Sigmoid colon (tissue), 4 donors: ENCODE measurements at regions not wholly inside any gene's neighbourhood (a gene's known extent, or its start where the extent isn't known, plus 50 kb on each side); places are given as distances from the start of the nearest gene placed in this dataset.

Experiments used
- EP300 ChIP-seq, 4 donors: sonication (generic); formaldehyde crosslinking; IDR thresholded peaks; one replicate each; pipeline ENCODE4 v1.6.1; 2017; ENCODE audit warnings: antibody characterized with exemption in 4 of 4
- POLR2A ChIP-seq, 2 donors: fragments of 450-650 bp; IDR thresholded peaks; one replicate each; pipeline ENCODE4 v1.6.1; 2016; ENCODE audit warnings: antibody characterized with exemption in 2 of 2, mild to moderate bottlenecking in 2 of 2, moderate library complexity in 2 of 2
- POLR2AphosphoS5 ChIP-seq, 4 donors: sonication (generic); formaldehyde crosslinking; IDR thresholded peaks; one replicate each; pipeline ENCODE4 v1.6.1; 2017; ENCODE audit warnings: antibody characterized with exemption in 4 of 4
- TF ChIP-seq, protein P1 (sequence below), 4 experiments: fragments of 450-650 bp in 3 of 4; fragments of 200-600 bp in 1 of 4; IDR thresholded peaks; one replicate each; pipeline ENCODE4 v1.5.1; 2016 to 2019; ENCODE audit warnings: antibody characterized with exemption in 4 of 4, mild to moderate bottlenecking in 3 of 4, moderate library complexity in 2 of 4

DNA sequence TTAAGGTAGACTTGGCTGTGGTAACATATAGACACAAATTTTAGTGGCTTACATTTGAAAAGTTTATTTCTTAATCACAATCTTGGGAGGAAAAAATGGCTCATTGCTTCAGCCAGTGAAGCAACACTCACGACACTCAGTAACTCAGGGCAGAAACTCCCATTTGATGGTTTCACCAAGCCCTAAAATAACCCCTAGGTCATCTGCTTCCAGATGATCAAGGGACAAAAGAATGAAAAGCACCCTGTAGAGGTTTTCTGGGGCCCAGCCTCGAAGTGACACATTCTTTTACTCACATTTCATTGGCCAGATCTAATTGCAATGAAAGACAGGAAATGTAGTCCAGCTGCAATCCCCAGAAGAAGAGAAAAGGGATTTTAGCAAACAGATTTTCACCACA lies 275.9 kb downstream of the TMX3 start:
- TF ChIP-seq, protein P1, sequence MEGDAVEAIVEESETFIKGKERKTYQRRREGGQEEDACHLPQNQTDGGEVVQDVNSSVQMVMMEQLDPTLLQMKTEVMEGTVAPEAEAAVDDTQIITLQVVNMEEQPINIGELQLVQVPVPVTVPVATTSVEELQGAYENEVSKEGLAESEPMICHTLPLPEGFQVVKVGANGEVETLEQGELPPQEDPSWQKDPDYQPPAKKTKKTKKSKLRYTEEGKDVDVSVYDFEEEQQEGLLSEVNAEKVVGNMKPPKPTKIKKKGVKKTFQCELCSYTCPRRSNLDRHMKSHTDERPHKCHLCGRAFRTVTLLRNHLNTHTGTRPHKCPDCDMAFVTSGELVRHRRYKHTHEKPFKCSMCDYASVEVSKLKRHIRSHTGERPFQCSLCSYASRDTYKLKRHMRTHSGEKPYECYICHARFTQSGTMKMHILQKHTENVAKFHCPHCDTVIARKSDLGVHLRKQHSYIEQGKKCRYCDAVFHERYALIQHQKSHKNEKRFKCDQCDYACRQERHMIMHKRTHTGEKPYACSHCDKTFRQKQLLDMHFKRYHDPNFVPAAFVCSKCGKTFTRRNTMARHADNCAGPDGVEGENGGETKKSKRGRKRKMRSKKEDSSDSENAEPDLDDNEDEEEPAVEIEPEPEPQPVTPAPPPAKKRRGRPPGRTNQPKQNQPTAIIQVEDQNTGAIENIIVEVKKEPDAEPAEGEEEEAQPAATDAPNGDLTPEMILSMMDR (IDR thresholded peaks at IDR 0.05) = no peak
- TF ChIP-seq POLR2AphosphoS5 (IDR thresholded peaks at IDR 0.05) = peak in 2 of 4 donors; percentile 7 to 34
- TF ChIP-seq POLR2A (IDR thresholded peaks at IDR 0.05) = no peak
- no peak for TF ChIP-seq EP300 (IDR thresholded peaks at IDR 0.05)
